MM.1S (cell line): ENCODE measurements at regions not wholly inside any gene's neighbourhood (a gene's known extent, or its start where the extent isn't known, plus 50 kb on each side); places are given as distances from the start of the nearest gene placed in this dataset.

Experiments
- EZH2 ChIP-seq: fragments of 300-600 bp; sonication (generic); optimal IDR thresholded peaks from 2 replicates; pipeline ENCODE3; 2017; ENCODE audit warnings: low read depth, mild to moderate bottlenecking, antibody characterized with exemption, low read length, mixed read lengths
- EZH2phosphoT487 ChIP-seq: fragments of 300-600 bp; sonication (generic); IDR thresholded peaks from 2 replicates; pipeline ENCODE4 v1.6.1; 2018; ENCODE audit warnings: antibody characterized with exemption, low read length
- TF ChIP-seq, protein P1 (sequence below): fragments of 300-600 bp; sonication (generic); IDR thresholded peaks from 2 replicates; pipeline ENCODE4 v1.5.1; 2016; ENCODE audit warnings: antibody characterized with exemption, low read length, mixed read lengths

DNA sequence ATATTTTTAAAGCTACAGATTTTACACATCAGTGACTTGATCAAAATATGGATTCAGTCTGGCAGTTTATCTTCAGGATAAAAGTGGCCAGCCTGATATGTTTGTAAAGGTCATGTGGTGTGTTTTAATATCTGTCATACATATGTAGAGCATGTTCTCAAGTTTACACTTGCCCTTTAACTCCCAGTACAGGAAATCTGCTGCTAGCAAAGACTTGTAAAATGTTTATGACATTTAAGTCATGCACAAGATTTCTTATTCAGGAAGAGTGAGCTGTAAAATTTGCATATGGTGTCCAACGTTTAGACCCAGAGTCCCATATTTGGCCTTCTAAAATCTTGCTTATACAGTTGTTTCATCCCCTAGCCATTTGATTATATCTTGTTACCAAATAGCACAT lies 197.5 kb upstream of the FLRT2 start:
- TF ChIP-seq, protein P1, sequence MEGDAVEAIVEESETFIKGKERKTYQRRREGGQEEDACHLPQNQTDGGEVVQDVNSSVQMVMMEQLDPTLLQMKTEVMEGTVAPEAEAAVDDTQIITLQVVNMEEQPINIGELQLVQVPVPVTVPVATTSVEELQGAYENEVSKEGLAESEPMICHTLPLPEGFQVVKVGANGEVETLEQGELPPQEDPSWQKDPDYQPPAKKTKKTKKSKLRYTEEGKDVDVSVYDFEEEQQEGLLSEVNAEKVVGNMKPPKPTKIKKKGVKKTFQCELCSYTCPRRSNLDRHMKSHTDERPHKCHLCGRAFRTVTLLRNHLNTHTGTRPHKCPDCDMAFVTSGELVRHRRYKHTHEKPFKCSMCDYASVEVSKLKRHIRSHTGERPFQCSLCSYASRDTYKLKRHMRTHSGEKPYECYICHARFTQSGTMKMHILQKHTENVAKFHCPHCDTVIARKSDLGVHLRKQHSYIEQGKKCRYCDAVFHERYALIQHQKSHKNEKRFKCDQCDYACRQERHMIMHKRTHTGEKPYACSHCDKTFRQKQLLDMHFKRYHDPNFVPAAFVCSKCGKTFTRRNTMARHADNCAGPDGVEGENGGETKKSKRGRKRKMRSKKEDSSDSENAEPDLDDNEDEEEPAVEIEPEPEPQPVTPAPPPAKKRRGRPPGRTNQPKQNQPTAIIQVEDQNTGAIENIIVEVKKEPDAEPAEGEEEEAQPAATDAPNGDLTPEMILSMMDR = no peak
- no peak for TF ChIP-seq EZH2
- TF ChIP-seq EZH2phosphoT487 = no peak
